LNCaP clone FGC (cell line): ENCODE measurements at regions not wholly inside any gene's neighbourhood (a gene's known extent, or its start where the extent isn't known, plus 50 kb on each side); places are given as distances from the start of the nearest gene placed in this dataset.

ENCODE experiments used
- DNase-seq: peaks from one replicate; pipeline ENCODE4 v3.0.0-alpha.2; 2011; ENCODE audit warnings: low read depth
- H3K4me3 ChIP-seq: 2 replicates; pipeline ENCODE4 v1.5.1; 2011; ENCODE audit warnings: mild to moderate bottlenecking, low read depth, low read length, control low read depth
- CTCF ChIP-seq: IDR thresholded peaks from 2 replicates; pipeline ENCODE4 v1.5.1; 2012; ENCODE audit warnings: mild to moderate bottlenecking; ENCODE audit not compliant: control insufficient read depth, insufficient read depth; ENCODE audit errors: extremely low read depth

- no peak for TF ChIP-seq CTCF
- DNase-seq: no peak
- H3K4me3 ChIP-seq: no peak overlapping the region
Observed at GRCh38 chr12:3961591-3961990, 88.4 kb upstream of the PARP11 start.

GRCh38 chr12:3959799-3960560 is 86.8 kb upstream of the PARP11 start:
- no peak for DNase-seq
- no peak overlapping the region for H3K4me3 ChIP-seq
- no peak for TF ChIP-seq CTCF

GRCh38 chr12:3958534-3958933 is 85.3 kb upstream of the PARP11 start:
- no peak for TF ChIP-seq CTCF
- no peak overlapping the region for H3K4me3 ChIP-seq
- DNase-seq: no peak

DNA sequence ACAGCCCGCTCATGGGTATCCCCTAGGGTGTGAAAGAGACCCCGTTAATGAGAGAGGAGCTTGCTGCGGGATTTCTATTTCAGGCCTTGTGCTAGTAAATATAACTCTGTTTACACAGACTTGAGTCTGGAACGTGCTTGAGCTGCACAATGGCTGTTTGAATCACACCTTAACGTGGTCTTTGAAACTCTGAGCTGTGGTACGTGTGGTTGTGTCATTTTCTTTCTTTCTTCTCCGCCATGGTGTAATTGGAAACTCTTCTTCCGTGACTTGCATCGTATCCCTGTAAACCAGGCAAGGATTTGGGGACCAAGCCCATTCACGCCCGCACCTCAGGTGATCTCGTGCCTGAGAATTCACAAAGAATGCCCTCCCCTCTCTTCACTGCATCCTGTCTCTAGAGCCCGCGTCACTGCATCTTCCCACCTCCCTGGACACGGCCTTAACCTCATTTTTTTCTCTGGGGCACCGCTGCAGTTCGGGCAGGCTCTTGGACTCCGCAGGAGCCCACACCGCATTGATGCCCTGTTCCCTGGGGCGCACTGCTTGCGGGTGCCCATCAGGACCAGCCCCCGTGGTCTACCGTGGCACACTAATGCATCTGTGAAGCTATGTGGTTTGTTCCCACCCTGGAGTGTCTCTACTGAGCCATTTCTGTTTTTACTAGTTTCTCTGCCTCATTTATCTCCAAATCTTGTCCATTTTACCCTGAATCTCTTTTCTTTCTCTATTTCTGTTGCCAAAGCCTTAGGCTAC is 78.4 kb upstream of the PARP11 start:
- H3K4me3 ChIP-seq: no peak overlapping the region
- no peak for TF ChIP-seq CTCF
- DNase-seq: no peak

- DNase-seq: no peak
- TF ChIP-seq CTCF: no peak
- no peak overlapping the region for H3K4me3 ChIP-seq
Observed at GRCh38 chr12:3950714-3951320, 77.6 kb upstream of the PARP11 start.

DNA sequence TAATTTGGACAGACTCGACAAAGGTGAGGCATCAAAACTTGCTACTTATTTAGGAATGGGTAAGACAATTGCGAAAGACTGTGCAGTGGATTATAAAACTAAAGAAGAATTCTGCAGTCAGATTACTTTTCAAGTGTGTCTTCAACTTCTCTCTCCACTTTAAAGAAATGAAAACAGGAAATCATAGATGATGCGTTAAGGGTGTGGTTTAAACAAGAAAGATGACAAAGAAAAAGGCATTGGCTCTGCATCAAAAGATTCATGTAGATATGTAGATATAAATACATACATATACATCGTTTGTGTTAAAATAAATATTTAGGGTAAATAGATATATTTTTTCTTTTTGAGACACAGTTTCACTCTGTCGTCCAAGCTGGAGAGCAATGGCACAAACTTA is 74.6 kb upstream of the PARP11 start:
- TF ChIP-seq CTCF: no peak
- DNase-seq: no peak

DNA sequence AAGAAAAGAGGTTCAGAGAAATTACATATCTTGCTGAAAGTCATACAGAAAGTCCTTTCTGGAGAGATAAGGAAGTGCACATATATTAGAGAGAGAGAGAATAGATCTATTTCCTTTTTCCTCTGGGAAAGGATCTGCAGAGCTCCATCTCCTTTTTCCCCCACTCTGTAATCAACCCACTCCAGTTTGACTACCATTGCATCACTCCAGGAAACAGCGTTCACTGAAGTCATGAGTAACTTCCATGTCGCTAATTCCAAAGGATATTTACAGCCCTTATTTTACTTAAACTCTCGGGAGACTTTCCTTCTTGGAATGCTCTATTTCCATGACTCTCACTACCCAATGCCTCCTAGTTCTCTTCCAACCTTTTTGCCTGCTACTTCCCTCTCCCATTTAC is 72.5 kb upstream of the PARP11 start:
- TF ChIP-seq CTCF: no peak
- no peak for DNase-seq
- no peak overlapping the region for H3K4me3 ChIP-seq

More for the DNA sequence above, 74.6 kb upstream of the PARP11 start:
- no peak overlapping the region for H3K4me3 ChIP-seq
